SKM-1 treated with dmso at 0.1 percent for 144 hours (cell line): ENCODE measurements at regions not wholly inside any gene's neighbourhood (a gene's known extent, or its start where the extent isn't known, plus 50 kb on each side); places are given as distances from the start of the nearest gene placed in this dataset.
"Not testable (repeated sequence)": the region's sequence is repeated elsewhere in the genome, so short reads cannot be mapped to it uniquely, and the experiment has no call there.

Experiments
- DNase-seq: peaks from one replicate; lab custom pipeline; 2025; ENCODE audit not compliant: unreplicated experiment; lab: John Stamatoyannopoulos, UW

DNA sequence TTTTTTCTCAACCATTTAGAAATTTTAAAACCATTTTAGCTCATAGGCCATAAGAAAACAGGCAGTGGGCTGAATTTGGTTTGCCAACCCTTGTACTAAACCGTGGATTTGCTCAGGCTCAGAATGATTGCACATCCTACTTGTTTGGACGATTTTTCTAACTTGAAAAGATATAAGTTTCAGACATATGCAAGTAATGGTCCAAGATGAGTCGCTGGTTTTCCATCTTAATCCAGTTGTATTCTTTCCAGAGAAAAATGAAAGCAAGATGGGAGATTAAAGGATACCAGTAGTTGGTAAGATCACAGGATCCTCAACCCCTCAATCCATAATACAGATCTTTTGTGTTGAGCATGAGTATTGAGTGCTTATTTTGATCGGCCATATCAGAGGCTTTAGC is 250.9 kb downstream of the TINAG start:
- DNase-seq: no peak

DNA sequence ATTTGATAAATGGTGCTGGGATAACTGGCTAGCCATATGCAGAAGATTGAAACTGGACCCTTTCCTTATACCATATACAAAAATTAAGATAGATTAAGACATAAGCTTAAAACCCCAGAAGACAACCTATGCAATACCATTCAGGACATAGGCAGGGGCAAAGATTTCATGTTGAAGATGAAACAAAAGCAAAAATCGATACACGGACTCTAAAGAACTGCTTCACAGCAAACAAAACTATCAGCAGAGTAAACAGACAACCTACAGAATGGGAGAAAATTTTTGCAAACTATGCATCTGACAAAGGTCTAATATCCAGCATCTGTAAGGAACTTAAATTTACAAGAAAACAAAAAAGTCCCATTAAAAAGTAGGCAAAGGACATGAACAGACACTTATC is 255.9 kb downstream of the TINAG start:
- DNase-seq: not testable (repeated sequence)

DNA sequence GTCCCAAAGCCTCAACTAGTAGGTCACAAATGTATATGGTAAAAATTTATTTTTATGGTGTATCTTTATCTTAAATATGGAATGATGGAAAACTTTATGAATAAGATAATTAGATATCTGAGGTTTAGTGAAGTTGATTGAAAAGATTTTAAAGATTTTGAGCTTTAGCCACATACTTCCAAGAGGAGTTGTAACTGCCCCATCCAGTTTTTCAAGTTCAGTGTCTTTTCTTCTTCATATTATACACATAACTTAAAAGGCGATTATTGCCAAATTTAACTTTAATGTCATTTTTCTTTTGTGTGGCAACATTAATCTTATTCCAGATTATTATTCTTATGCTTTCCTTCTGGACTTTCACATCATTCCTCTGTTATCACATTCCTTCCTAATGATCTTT is 266.4 kb downstream of the TINAG start:
- no peak for DNase-seq

DNA sequence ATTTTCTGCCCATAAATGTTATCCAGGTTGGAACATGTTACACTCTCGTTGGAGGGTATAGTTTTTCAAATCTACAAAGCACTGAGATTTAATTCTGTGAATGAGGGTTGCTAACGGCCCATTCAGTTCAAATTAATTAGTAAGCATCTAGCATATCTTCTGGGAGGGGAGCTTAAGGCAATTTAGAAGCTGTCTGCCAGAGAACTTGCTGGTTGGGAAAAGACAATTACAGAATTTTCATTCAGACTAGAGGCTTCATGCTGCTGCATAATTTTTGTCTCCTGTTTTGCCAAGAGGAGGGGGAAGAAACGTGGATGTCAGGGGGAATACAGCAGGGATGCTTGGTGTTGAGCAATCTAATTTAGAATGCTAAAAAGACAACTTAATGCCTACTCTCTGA is 268.3 kb upstream of the FAM83B start:
- DNase-seq: no peak

GRCh38 chr6:54579011-54579410 is 267.6 kb upstream of the FAM83B start:
- DNase-seq: no peak

DNA sequence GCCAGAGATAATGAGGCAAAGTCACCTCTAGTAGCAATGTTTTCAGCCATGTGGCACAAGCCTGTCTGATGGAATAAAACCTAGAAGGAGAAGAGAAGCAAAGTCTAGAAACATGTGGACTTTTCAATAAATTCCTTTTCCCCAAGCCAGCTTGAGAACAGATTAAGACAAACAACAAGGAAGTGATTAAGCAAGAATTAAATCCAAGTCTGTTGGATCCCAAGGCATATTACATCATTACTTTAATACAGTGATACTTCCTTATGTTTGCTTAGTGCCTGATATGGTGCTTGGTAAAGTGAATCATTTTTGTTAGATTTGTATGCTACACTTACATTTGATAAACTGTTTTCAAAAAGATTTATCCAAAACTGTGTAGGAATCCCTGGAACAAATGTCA is 260.3 kb upstream of the FAM83B start:
- no peak for DNase-seq

- no peak for DNase-seq
These were observed 259.3 kb upstream of the FAM83B start for GRCh38 chr6:54587277-54587676.

GRCh38 chr6:54588176-54588575 is 258.4 kb upstream of the FAM83B start:
- DNase-seq: no peak

DNA sequence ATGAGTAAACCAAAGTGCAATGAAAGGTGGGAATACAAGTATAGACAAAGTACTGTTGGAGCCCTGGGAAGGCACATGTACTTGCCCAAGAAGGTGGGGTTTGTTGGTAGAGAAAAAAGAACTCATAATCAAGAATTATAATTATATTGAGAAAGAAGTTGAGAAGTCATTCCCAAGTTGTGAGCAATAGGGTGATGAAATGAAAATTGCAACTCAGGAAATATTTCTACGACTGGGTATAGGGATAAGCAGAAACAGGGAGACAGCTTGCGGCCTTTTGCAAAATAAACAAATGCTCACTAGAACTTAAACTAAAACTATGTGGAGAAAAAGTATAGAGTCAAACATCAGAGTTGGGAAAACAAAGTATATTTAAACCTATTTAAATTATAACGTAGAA is 250.7 kb upstream of the FAM83B start:
- no peak for DNase-seq

- DNase-seq: no peak
These were observed 247.7 kb upstream of the FAM83B start for GRCh38 chr6:54598787-54599313.

- DNase-seq: no peak
These were observed 244.8 kb upstream of the FAM83B start for GRCh38 chr6:54601600-54602300.

GRCh38 chr6:54602591-54602990 is 244.0 kb upstream of the FAM83B start:
- DNase-seq: no peak

DNA sequence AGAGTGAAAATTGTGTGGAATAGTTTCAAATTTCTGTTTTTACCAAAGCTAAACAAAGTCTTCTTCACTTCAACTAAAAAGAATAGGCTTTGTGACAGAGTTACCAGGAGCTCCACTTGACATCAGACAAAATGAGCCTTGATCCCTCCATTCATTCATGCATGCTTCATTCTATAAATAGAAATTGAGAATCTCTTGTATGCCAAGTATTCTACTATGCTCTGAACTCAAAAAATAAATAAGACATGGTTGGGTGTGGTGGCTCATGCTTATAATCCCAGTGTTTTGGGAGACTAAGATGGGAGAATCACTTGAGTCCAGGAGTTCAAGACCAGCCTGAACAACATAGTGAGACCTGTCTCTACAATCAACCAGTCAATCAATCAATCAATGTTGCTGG is 236.6 kb upstream of the FAM83B start:
- DNase-seq: no peak

DNA sequence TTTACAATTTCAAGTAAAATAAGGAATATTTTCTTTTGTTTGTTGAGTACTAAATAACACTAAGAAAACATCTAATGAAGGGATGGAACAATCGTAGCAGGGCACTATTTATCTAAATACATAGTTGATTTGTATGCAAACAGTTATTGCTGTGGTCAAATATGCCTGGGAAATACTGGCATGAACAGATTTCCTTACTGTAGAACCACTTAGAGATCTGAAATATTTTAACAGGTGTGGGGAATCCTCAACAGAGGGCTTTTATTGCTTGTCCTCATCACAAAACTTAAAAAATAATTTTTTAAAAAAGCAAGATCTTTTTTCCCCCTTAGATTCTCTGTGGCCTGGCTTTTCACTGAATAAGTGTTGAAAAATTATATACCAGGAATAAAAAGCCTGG is 233.0 kb upstream of the FAM83B start:
- DNase-seq: no peak

GRCh38 chr6:54614499-54615195 is 231.9 kb upstream of the FAM83B start:
- no peak for DNase-seq

- no peak for DNase-seq
These were observed 228.8 kb upstream of the FAM83B start for GRCh38 chr6:54617730-54618129.

GRCh38 chr6:54618572-54618971 is 228.0 kb upstream of the FAM83B start:
- no peak for DNase-seq

- DNase-seq: no peak
These were observed 227.5 kb upstream of the FAM83B start for GRCh38 chr6:54619102-54619501.

GRCh38 chr6:54621285-54621684 is 225.3 kb upstream of the FAM83B start:
- DNase-seq: no peak

DNA sequence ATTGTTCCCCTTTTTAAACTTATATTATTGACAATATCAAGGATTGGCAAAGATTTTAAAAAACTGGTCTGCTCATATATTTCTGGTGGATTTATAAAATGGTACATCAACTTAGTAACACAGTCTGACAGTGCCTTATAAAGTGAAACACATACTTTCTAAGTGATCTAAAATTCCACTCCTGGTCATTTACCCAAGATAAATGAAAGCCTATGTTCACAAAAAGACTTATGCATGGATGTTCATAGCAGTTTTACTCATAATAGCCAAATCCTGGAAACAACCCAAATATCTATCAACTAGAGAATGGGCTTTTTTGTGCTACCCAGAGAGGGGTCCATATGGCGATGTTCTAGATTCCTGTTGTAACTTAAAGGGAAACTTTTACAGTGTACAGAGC is 222.4 kb upstream of the FAM83B start:
- DNase-seq: no peak

DNA sequence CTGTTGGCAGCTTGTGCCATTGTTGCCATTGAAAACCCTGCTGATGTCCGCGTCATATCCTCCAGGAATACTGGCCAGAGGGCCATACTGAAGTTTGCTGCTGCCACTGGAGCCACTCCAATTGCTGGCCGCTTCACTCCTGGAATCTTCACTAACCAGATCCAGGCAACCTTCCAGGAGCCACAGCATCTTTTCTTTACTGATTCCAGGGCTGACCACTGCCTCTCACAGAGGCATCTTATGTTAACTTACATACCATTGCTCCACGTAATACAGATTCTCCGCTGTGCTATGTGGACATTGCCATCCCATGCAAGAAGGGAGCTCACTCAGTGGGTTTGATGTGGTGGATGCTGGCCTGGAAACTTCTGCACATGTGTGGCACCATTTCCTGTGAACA is 221.8 kb upstream of the FAM83B start:
- DNase-seq: no peak

- no peak for DNase-seq
These were observed 217.4 kb upstream of the FAM83B start for GRCh38 chr6:54629131-54629530.
